ENCODE measurements at regions not wholly inside any gene's neighbourhood (a gene's known extent, or its start where the extent isn't known, plus 50 kb on each side); places are given as distances from the start of the nearest gene placed in this dataset.

DNA sequence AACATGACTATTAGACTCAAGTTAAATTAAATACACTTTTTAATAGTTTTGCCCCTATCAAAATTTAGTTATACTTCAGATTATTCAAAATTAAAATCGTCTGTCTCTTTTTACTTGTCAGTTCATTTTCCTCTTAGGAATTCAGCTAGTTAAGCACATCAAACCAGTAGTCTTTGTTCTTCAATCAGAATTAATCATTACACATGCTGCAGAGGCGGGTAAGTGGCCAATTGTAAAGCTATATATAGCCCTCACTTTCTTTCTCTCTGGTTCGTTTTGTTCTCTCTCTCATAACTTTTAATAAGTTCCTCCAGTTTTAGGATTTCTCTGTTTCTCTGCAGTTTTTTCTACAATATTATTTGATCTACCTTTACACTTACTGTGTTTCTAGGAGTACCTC, 359.1 kb upstream of the PABPC4L start:
- H3K4me2 ChIP-seq (ENCODE audit: low read depth, low read length, poor library complexity, severe bottlenecking): no peak overlapping the region
- H3K36me3 ChIP-seq (ENCODE audit: low read length): no peaks in the 10 kb centered on the region
- H3F3A ChIP-seq (ENCODE audit: insufficient read depth): no peaks in the 10 kb centered on the region
- H3K27me3 ChIP-seq (ENCODE audit: low read length): no peaks in the 10 kb centered on the region
- H3K9me3 ChIP-seq (ENCODE audit: insufficient read depth, low read length): no peaks in the 10 kb centered on the region
- H3K4me3 ChIP-seq (ENCODE audit: insufficient read depth, low read length, poor library complexity, severe bottlenecking): no peak overlapping the region
- no peak overlapping the region for H2AFZ ChIP-seq (ENCODE audit: low read depth, low read length, severe bottlenecking)
- no peaks in the 10 kb centered on the region for H3K9me2 ChIP-seq (replicated peaks; ENCODE audit: insufficient read depth, low read length)
- H3K79me2 ChIP-seq (ENCODE audit: insufficient read depth, low read length): no peaks in the 10 kb centered on the region
- H3K9ac ChIP-seq (ENCODE audit: low read length): no peak overlapping the region
- no peak for TF ChIP-seq EZH2phosphoT487 (conservative IDR thresholded peaks at IDR 0.05; ENCODE audit: low read length)
- TF ChIP-seq, protein P1, sequence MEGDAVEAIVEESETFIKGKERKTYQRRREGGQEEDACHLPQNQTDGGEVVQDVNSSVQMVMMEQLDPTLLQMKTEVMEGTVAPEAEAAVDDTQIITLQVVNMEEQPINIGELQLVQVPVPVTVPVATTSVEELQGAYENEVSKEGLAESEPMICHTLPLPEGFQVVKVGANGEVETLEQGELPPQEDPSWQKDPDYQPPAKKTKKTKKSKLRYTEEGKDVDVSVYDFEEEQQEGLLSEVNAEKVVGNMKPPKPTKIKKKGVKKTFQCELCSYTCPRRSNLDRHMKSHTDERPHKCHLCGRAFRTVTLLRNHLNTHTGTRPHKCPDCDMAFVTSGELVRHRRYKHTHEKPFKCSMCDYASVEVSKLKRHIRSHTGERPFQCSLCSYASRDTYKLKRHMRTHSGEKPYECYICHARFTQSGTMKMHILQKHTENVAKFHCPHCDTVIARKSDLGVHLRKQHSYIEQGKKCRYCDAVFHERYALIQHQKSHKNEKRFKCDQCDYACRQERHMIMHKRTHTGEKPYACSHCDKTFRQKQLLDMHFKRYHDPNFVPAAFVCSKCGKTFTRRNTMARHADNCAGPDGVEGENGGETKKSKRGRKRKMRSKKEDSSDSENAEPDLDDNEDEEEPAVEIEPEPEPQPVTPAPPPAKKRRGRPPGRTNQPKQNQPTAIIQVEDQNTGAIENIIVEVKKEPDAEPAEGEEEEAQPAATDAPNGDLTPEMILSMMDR (IDR thresholded peaks at IDR 0.05; ENCODE audit: insufficient read depth, low read length, poor library complexity, severe bottlenecking): no peak
- no peak overlapping the region for H3K27ac ChIP-seq (ENCODE audit: low read depth, low read length)
- no peaks in the 10 kb centered on the region for H4K20me1 ChIP-seq (ENCODE audit: low read depth, low read length)

DNA sequence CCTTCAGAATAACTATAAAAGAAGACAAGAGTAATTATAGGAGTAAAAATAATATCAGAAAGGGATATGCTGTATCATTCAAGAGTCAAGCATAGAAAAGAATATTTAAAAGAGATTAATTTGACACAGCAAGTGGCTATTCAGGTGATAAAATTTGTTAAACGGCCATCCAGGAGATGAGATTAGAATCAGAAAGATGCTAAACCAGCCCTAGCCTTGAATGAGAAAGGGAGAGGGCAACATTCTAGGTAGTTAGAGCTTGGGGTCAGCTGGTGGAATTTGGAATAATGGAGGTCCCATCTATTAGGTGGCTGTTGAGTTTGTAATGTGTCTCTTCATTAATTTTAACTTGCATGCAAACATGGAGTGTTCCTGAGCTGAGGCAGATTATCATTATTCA, 350.5 kb upstream of the PABPC4L start:
- H4K20me1 ChIP-seq (ENCODE audit: low read depth, low read length): no peaks in the 10 kb centered on the region
- no peaks in the 10 kb centered on the region for H3K36me3 ChIP-seq (ENCODE audit: low read length)
- H3K27me3 ChIP-seq (ENCODE audit: low read length): no peaks in the 10 kb centered on the region
- no peak overlapping the region for H3K27ac ChIP-seq (ENCODE audit: low read depth, low read length)
- H2AFZ ChIP-seq (ENCODE audit: low read depth, low read length, severe bottlenecking): no peak overlapping the region
- H3F3A ChIP-seq (ENCODE audit: insufficient read depth): no peaks in the 10 kb centered on the region
- H3K4me2 ChIP-seq (ENCODE audit: low read depth, low read length, poor library complexity, severe bottlenecking): no peak overlapping the region
- H3K79me2 ChIP-seq (ENCODE audit: insufficient read depth, low read length): no peaks in the 10 kb centered on the region
- TF ChIP-seq, protein P1 (IDR thresholded peaks at IDR 0.05; ENCODE audit: insufficient read depth, low read length, poor library complexity, severe bottlenecking): no peak
- TF ChIP-seq EZH2phosphoT487 (conservative IDR thresholded peaks at IDR 0.05; ENCODE audit: low read length): no peak
- no peak overlapping the region for H3K4me3 ChIP-seq (ENCODE audit: insufficient read depth, low read length, poor library complexity, severe bottlenecking)
- H3K9me2 ChIP-seq (replicated peaks; ENCODE audit: insufficient read depth, low read length): no peaks in the 10 kb centered on the region
- no peak overlapping the region for H3K9ac ChIP-seq (ENCODE audit: low read length)
- H3K9me3 ChIP-seq (ENCODE audit: insufficient read depth, low read length): no peaks in the 10 kb centered on the region

DNA sequence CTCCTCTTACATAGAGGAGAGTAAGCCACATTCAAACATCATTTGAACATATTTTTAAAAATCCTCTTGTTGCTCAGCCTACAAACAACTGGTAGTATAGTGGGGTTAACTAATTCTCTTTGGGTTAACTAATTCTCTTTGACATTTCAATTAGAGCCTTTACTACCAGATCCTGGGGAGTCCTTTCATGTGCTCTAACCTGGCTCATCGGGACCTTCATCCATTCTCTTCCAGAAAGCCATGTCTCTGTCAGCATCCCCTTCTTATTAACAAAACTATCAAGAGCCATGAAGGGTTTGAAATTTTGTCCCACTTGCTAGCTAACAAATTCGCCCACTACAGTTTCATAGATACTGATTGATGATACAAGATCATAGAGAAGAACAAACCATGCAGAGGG, 349.8 kb upstream of the PABPC4L start:
- no peak overlapping the region for H3K27ac ChIP-seq (ENCODE audit: low read depth, low read length)
- no peaks in the 10 kb centered on the region for H3F3A ChIP-seq (ENCODE audit: insufficient read depth)
- H3K27me3 ChIP-seq (ENCODE audit: low read length): no peaks in the 10 kb centered on the region
- H3K79me2 ChIP-seq (ENCODE audit: insufficient read depth, low read length): no peaks in the 10 kb centered on the region
- H3K36me3 ChIP-seq (ENCODE audit: low read length): no peaks in the 10 kb centered on the region
- H4K20me1 ChIP-seq (ENCODE audit: low read depth, low read length): no peaks in the 10 kb centered on the region
- H3K9me3 ChIP-seq (ENCODE audit: insufficient read depth, low read length): no peaks in the 10 kb centered on the region
- H3K4me3 ChIP-seq (ENCODE audit: insufficient read depth, low read length, poor library complexity, severe bottlenecking): no peak overlapping the region
- H3K9me2 ChIP-seq (replicated peaks; ENCODE audit: insufficient read depth, low read length): no peaks in the 10 kb centered on the region
- TF ChIP-seq, protein P1 (IDR thresholded peaks at IDR 0.05; ENCODE audit: insufficient read depth, low read length, poor library complexity, severe bottlenecking): no peak
- no peak for TF ChIP-seq EZH2phosphoT487 (conservative IDR thresholded peaks at IDR 0.05; ENCODE audit: low read length)
- H2AFZ ChIP-seq (ENCODE audit: low read depth, low read length, severe bottlenecking): no peak overlapping the region
- no peak overlapping the region for H3K4me2 ChIP-seq (ENCODE audit: low read depth, low read length, poor library complexity, severe bottlenecking)
- no peak overlapping the region for H3K9ac ChIP-seq (ENCODE audit: low read length)

All from SU-DHL-6 (cell line).